ENCODE measurements at regions not wholly inside any gene's neighbourhood (a gene's known extent, or its start where the extent isn't known, plus 50 kb on each side); places are given as distances from the start of the nearest gene placed in this dataset.

DNA sequence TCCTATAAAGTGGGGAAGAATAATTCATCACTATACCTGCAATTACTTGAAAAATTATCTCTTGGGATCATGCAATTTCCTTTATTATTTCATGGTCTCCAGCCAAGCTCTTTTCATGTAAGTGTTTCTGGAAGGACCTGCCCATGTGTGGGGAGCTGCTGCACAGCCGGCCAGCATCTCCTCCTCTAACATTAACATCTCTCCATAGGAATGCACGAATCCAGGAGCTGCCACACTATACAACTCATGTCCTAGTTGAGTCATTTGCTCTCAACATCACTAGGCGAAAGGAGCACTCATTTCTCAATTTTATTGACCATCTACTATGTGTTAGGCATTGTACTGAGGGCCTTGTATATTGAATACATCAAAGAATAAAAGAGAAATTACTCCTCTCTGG lies 144.3 kb upstream of the ERBB4 start:
- Histone ChIP-seq H3K4me1 (no peaks in the 10 kb centered on the region), H3K9me3 (no peaks in the 10 kb centered on the region), H3K36me3 (no peaks in the 10 kb centered on the region), H3K27me3 (no peaks in the 10 kb centered on the region), H3K4me3 (no peak overlapping the region), H3K27ac (no peak overlapping the region)
- DNase-seq (ENCODE audit: low spot score in 2 of 2), result no peak
- intact Hi-C loops (cut with DNase I), result loop anchor here (10.0 kb wide), 1 partner anchor 562 kb away; no protein-coding TSS in a partner anchor
- TF ChIP-seq, protein P1, sequence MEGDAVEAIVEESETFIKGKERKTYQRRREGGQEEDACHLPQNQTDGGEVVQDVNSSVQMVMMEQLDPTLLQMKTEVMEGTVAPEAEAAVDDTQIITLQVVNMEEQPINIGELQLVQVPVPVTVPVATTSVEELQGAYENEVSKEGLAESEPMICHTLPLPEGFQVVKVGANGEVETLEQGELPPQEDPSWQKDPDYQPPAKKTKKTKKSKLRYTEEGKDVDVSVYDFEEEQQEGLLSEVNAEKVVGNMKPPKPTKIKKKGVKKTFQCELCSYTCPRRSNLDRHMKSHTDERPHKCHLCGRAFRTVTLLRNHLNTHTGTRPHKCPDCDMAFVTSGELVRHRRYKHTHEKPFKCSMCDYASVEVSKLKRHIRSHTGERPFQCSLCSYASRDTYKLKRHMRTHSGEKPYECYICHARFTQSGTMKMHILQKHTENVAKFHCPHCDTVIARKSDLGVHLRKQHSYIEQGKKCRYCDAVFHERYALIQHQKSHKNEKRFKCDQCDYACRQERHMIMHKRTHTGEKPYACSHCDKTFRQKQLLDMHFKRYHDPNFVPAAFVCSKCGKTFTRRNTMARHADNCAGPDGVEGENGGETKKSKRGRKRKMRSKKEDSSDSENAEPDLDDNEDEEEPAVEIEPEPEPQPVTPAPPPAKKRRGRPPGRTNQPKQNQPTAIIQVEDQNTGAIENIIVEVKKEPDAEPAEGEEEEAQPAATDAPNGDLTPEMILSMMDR (IDR thresholded peaks at IDR 0.05), result no peak

GRCh38 chr2:212677466-212677865 lies 138.9 kb upstream of the ERBB4 start:
- intact Hi-C loops (cut with DNase I), result no loop called here
- H3K4me1 ChIP-seq, result no peaks in the 10 kb centered on the region
- no peaks in the 10 kb centered on the region for H3K9me3 ChIP-seq
- H3K27me3 ChIP-seq, result no peaks in the 10 kb centered on the region
- no peaks in the 10 kb centered on the region for H3K36me3 ChIP-seq
- DNase-seq (ENCODE audit: low spot score in 2 of 2), result no peak
- TF ChIP-seq, protein P1 (IDR thresholded peaks at IDR 0.05), result no peak
- no peak overlapping the region for H3K4me3 ChIP-seq
- no peak overlapping the region for H3K27ac ChIP-seq

GRCh38 chr2:212672186-212672585 lies 133.6 kb upstream of the ERBB4 start:
- Histone ChIP-seq H3K4me3 (no peak overlapping the region), H3K27me3 (no peaks in the 10 kb centered on the region), H3K9me3 (no peaks in the 10 kb centered on the region), H3K27ac (no peak overlapping the region), H3K36me3 (no peaks in the 10 kb centered on the region), H3K4me1 (no peaks in the 10 kb centered on the region)
- intact Hi-C loops (cut with DNase I), result no loop called here
- TF ChIP-seq, protein P1 (IDR thresholded peaks at IDR 0.05), result no peak
- no peak for DNase-seq (ENCODE audit: low spot score in 2 of 2)

DNA sequence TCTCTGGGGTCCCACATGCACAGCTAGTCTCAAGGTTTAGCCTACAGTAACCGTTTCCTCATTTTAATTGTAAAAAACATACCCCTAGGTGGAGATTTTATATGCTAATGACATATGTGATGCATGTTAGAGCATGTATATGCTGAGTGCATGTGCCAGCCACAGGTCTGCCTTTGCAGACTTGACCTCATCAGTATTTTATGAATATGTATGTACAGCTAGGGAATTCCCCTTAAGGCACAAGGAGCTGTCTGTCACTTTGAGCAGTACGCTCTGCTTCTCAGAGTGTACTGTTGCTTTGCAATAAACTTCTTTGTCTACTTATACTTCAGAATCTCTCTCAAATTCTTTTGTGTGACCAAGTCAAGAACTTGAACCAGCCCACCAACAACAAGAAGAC lies 131.2 kb upstream of the ERBB4 start:
- DNase-seq (ENCODE audit: low spot score in 2 of 2), result no peak
- H3K27me3 ChIP-seq, result no peaks in the 10 kb centered on the region
- no peaks in the 10 kb centered on the region for H3K36me3 ChIP-seq
- no peaks in the 10 kb centered on the region for H3K9me3 ChIP-seq
- no peak overlapping the region for H3K27ac ChIP-seq
- intact Hi-C loops (cut with DNase I), result no loop called here
- H3K4me3 ChIP-seq, result no peak overlapping the region
- no peaks in the 10 kb centered on the region for H3K4me1 ChIP-seq
- TF ChIP-seq, protein P1 (IDR thresholded peaks at IDR 0.05), result no peak

DNA sequence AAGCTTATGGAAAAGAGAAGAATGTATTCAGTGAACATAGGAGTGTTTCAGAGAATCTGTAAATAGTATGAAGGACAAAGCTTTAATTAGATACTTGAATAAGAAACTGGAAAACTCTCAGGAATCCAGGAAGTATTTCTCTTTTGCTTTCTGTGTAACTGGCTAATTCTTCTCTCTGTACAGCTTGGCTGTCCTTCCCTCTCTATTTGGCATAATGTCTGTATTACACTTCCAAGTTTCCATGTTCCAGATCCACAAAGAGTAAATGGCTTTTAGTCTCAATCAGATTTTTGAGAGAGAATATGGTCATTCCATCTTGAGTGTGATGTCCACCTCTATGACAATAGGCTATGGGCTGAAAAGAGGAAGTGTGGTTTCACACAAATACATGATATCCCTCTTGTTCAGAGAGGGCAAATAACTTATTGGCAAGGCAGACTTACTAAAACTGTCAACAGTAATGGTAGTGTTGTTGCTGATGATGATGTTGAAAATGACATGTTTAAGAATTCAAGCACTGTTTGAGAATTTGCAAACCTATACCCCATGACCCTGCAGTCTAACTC lies 129.2 kb upstream of the ERBB4 start:
- Histone ChIP-seq H3K4me1 (no peaks in the 10 kb centered on the region), H3K4me3 (no peak overlapping the region), H3K9me3 (no peaks in the 10 kb centered on the region), H3K27me3 (no peaks in the 10 kb centered on the region), H3K36me3 (no peaks in the 10 kb centered on the region), H3K27ac (peak overlapping the region in 1 of 2 donors; percentile 31)
- intact Hi-C loops (cut with DNase I), result no loop called here
- no peak for DNase-seq (ENCODE audit: low spot score in 2 of 2)
- TF ChIP-seq, protein P1 (IDR thresholded peaks at IDR 0.05), result no peak

DNA sequence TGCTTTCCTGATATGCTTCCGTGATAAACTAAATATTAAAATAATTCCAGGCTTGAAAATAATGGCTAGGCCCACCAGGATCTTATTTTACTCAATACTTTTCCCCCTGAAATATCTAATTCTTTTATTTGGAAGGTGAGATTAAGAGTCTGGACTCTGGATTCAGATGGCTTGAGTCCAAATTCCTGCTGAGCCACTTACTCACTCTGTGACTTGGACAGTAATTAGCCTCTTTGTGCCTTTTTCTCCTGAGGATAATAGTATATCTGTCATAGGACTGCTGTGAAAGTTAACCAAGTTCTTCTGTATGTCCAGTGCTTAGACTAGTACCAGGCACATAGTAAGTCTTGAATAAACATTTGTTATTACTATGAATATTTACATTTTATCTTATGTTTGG lies 127.3 kb upstream of the ERBB4 start:
- H3K36me3 ChIP-seq, result no peaks in the 10 kb centered on the region
- TF ChIP-seq, protein P1 (IDR thresholded peaks at IDR 0.05), result no peak
- intact Hi-C loops (cut with DNase I), result no loop called here
- no peaks in the 10 kb centered on the region for H3K9me3 ChIP-seq
- DNase-seq (ENCODE audit: low spot score in 2 of 2), result no peak
- H3K27ac ChIP-seq, result no peak overlapping the region
- no peaks in the 10 kb centered on the region for H3K27me3 ChIP-seq
- H3K4me3 ChIP-seq, result no peak overlapping the region
- H3K4me1 ChIP-seq, result no peaks in the 10 kb centered on the region

Data from ascending aorta (tissue), 2 donors.